GM19395 (cell line): ENCODE measurements at regions not wholly inside any gene's neighbourhood (a gene's known extent, or its start where the extent isn't known, plus 50 kb on each side); places are given as distances from the start of the nearest gene placed in this dataset.

Experiments
- ATAC-seq: cut with Tn5 transposase; IDR thresholded peaks from one replicate; pipeline ENCODE4 v1.9.1; 2021; ENCODE audit warnings: mild to moderate bottlenecking, moderate library complexity; ENCODE audit not compliant: unreplicated experiment

- no peak for ATAC-seq
Measured at GRCh38 chr18:78698914-78699313, 280.7 kb upstream of the SALL3 start.

- no peak for ATAC-seq
Measured at GRCh38 chr18:78699499-78699898, 280.1 kb upstream of the SALL3 start.

GRCh38 chr18:78701771-78702396 lies 277.7 kb upstream of the SALL3 start:
- no peak for ATAC-seq

GRCh38 chr18:78703291-78703690 lies 276.3 kb upstream of the SALL3 start:
- ATAC-seq = no peak

GRCh38 chr18:78704971-78705461 lies 274.6 kb upstream of the SALL3 start:
- no peak for ATAC-seq

GRCh38 chr18:78709261-78709809 lies 270.3 kb upstream of the SALL3 start:
- no peak for ATAC-seq

GRCh38 chr18:78711316-78711715 lies 268.3 kb upstream of the SALL3 start:
- ATAC-seq = no peak

GRCh38 chr18:78711971-78712370 lies 267.6 kb upstream of the SALL3 start:
- no peak for ATAC-seq

- ATAC-seq = no peak
Measured at GRCh38 chr18:78713069-78713468, 266.5 kb upstream of the SALL3 start.

GRCh38 chr18:78713726-78714125 lies 265.9 kb upstream of the SALL3 start:
- no peak for ATAC-seq

- peak; percentile 60 for ATAC-seq
Measured at GRCh38 chr18:78716022-78716421, 263.6 kb upstream of the SALL3 start.

GRCh38 chr18:78716581-78716980 lies 263.0 kb upstream of the SALL3 start:
- no peak for ATAC-seq

- no peak for ATAC-seq
Measured at GRCh38 chr18:78717051-78717765, 262.4 kb upstream of the SALL3 start.

GRCh38 chr18:78717766-78718150 lies 261.9 kb upstream of the SALL3 start:
- ATAC-seq = no peak

- no peak for ATAC-seq
Measured at GRCh38 chr18:78719821-78720220, 259.8 kb upstream of the SALL3 start.

- ATAC-seq = no peak
Measured at GRCh38 chr18:78720456-78721237, 259.0 kb upstream of the SALL3 start.

GRCh38 chr18:78721238-78721875 lies 258.3 kb upstream of the SALL3 start:
- ATAC-seq = no peak

- no peak for ATAC-seq
Measured at GRCh38 chr18:78721981-78722380, 257.6 kb upstream of the SALL3 start.

- no peak for ATAC-seq
Measured at GRCh38 chr18:78722386-78722785, 257.2 kb upstream of the SALL3 start.

- ATAC-seq = no peak
Measured at GRCh38 chr18:78722929-78723710, 256.5 kb upstream of the SALL3 start.
